Subcutaneous abdominal adipose tissue (tissue), 5 donors: ENCODE measurements at regions not wholly inside any gene's neighbourhood (a gene's known extent, or its start where the extent isn't known, plus 50 kb on each side); places are given as distances from the start of the nearest gene placed in this dataset.

ENCODE experiments used
- H3K27ac ChIP-seq: one replicate; pipeline ENCODE4 v1.7.0; 2013; ENCODE audit warnings: low read depth, mild to moderate bottlenecking, inconsistent platforms, low read length, moderate library complexity
- H3K27me3 ChIP-seq, 5 donors: one replicate each; pipeline ENCODE4 v1.7.0; 2013; ENCODE audit warnings: low read length in 5 of 5, inconsistent platforms in 1 of 5; ENCODE audit not compliant: control insufficient read depth in 5 of 5, insufficient read depth in 4 of 5
- H3K36me3 ChIP-seq, 5 donors: one replicate each; pipeline ENCODE4 v1.7.0; 2013; ENCODE audit warnings: low read length in 5 of 5; ENCODE audit not compliant: control insufficient read depth in 5 of 5, insufficient read depth in 5 of 5
- H3K4me1 ChIP-seq, 5 donors: one replicate each; pipeline ENCODE4 v1.7.0; 2013; ENCODE audit warnings: low read length in 5 of 5, mild to moderate bottlenecking in 3 of 5, moderate library complexity in 1 of 5; ENCODE audit not compliant: control insufficient read depth in 5 of 5, insufficient read depth in 5 of 5
- H3K4me3 ChIP-seq, 5 donors: one replicate each; pipeline ENCODE4 v1.7.0; 2013; ENCODE audit warnings: low read length in 5 of 5, low read depth in 1 of 5
- H3K9ac ChIP-seq, 5 donors: one replicate each; pipeline ENCODE4 v1.7.0; 2013; ENCODE audit warnings: low read length in 5 of 5, mild to moderate bottlenecking in 4 of 5, moderate library complexity in 3 of 5
- H3K9me3 ChIP-seq, 5 donors: one replicate each; pipeline ENCODE4 v1.7.0; 2013; ENCODE audit warnings: low read length in 5 of 5; ENCODE audit not compliant: control insufficient read depth in 5 of 5
- donor health status: healthy.
- donor health status: healthy.
- donor health status: healthy.
- donor health status: healthy.
- donor health status: healthy.

DNA sequence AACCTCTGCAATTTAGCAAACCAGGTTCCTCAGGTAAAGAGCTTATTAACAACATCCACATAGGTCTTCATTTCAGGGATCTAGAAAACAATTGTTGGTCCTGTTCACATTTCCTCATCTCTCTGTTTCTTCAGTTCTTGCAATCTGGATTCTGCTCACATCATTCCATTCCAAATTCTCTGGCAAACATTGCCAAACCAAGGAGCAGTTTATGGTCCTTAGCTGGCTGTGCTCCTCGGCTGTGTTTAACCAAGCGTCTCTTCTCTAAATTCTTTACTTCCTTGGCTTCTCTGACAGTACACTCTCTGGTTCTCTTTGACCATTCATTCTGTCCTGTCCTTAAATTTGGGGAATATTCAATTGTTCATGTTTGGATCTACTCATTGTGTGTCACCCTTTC is 65.8 kb upstream of the RANBP3L start:
- Histone ChIP-seq H3K27ac (no peak overlapping the region), H3K4me3 (no peak overlapping the region), H3K27me3 (no peaks in the 10 kb centered on the region), H3K36me3 (no peaks in the 10 kb centered on the region), H3K9ac (no peak overlapping the region), H3K9me3 (no peaks in the 10 kb centered on the region), H3K4me1 (peaks cover 0 to 4% (median 3%) of the 10 kb centered on the region in 5 donors)

- no peak overlapping the region for H3K9ac ChIP-seq
- H3K9me3 ChIP-seq, result no peaks in the 10 kb centered on the region
- H3K27me3 ChIP-seq, result no peaks in the 10 kb centered on the region
- H3K36me3 ChIP-seq, result no peaks in the 10 kb centered on the region
- no peak overlapping the region for H3K27ac ChIP-seq
- H3K4me1 ChIP-seq, result peaks cover 3 to 9% (median 8%) of the 10 kb centered on the region in 5 donors
- H3K4me3 ChIP-seq, result no peak overlapping the region
Measured at GRCh38 chr5:36369219-36369690, 67.6 kb upstream of the RANBP3L start.

- no peaks in the 10 kb centered on the region for H3K36me3 ChIP-seq
- H3K27ac ChIP-seq, result no peak overlapping the region
- H3K9ac ChIP-seq, result no peak overlapping the region
- no peak overlapping the region for H3K4me3 ChIP-seq
- H3K4me1 ChIP-seq, result peaks cover 3 to 13% (median 11%) of the 10 kb centered on the region in 5 donors
- H3K27me3 ChIP-seq, result no peaks in the 10 kb centered on the region
- H3K9me3 ChIP-seq, result no peaks in the 10 kb centered on the region
Measured at GRCh38 chr5:36370073-36370472, 68.4 kb upstream of the RANBP3L start.

GRCh38 chr5:36371366-36371765 is 69.7 kb upstream of the RANBP3L start:
- Histone ChIP-seq H3K27ac (no peak overlapping the region), H3K27me3 (no peaks in the 10 kb centered on the region), H3K4me3 (no peak overlapping the region), H3K9me3 (no peaks in the 10 kb centered on the region), H3K36me3 (no peaks in the 10 kb centered on the region), H3K9ac (no peak overlapping the region), H3K4me1 (peaks cover 3 to 13% (median 11%) of the 10 kb centered on the region in 5 donors)

GRCh38 chr5:36373527-36374086 is 71.9 kb upstream of the RANBP3L start:
- no peaks in the 10 kb centered on the region for H3K27me3 ChIP-seq
- H3K4me3 ChIP-seq, result no peak overlapping the region
- H3K36me3 ChIP-seq, result no peaks in the 10 kb centered on the region
- no peak overlapping the region for H3K9ac ChIP-seq
- H3K27ac ChIP-seq, result peak overlapping the region; percentile 33
- H3K4me1 ChIP-seq, result peaks cover 0 to 13% (median 11%) of the 10 kb centered on the region in 5 donors
- H3K9me3 ChIP-seq, result no peaks in the 10 kb centered on the region

DNA sequence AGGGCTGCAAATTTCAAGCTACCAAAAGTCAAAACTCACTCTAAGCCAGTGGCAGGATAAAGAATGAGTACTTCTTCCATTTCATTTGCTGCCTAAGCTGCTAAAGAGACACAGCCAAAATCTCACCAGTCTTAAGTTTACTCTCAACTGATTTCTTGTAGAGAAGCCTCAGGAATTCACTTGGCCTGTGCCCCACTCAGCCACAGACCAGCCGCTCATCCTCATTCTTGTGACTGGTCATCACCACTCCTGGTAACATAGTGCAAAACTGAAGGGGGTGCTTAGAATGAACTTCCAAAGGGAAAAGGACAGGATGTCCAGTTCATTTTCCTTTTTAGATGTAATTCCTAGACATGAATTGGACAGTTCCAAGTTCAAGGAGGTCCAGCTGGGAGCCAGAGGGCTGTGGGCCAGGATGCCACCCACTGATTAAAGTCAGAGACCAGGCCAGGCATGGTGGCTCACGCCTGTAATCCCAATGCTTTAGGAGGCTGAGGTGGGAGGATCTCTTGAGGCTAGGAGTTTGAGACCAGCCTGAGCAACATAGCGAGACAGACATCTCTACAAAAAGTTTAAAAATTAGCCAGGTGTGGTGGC is 72.7 kb upstream of the RANBP3L start:
- Histone ChIP-seq H3K27me3 (no peaks in the 10 kb centered on the region), H3K9ac (no peak overlapping the region), H3K4me1 (peaks cover 0 to 13% (median 11%) of the 10 kb centered on the region in 5 donors), H3K36me3 (no peaks in the 10 kb centered on the region), H3K27ac (peak overlapping the region; percentile 33), H3K4me3 (no peak overlapping the region), H3K9me3 (no peaks in the 10 kb centered on the region)

GRCh38 chr5:36377192-36377591 is 75.5 kb upstream of the RANBP3L start:
- no peaks in the 10 kb centered on the region for H3K27me3 ChIP-seq

GRCh38 chr5:36378551-36378950 is 76.8 kb upstream of the RANBP3L start:
- Histone ChIP-seq H3K9me3 (no peaks in the 10 kb centered on the region), H3K27me3 (no peaks in the 10 kb centered on the region), H3K9ac (no peak overlapping the region), H3K36me3 (no peaks in the 10 kb centered on the region), H3K27ac (no peak overlapping the region), H3K4me1 (peaks cover 0 to 12% (median 11%) of the 10 kb centered on the region in 5 donors), H3K4me3 (no peak overlapping the region)

More at GRCh38 chr5:36377192-36377591, 75.5 kb upstream of the RANBP3L start:
- Histone ChIP-seq H3K4me1 (peaks cover 0 to 13% (median 11%) of the 10 kb centered on the region in 5 donors), H3K9me3 (no peaks in the 10 kb centered on the region), H3K4me3 (no peak overlapping the region), H3K27ac (no peak overlapping the region), H3K9ac (no peak overlapping the region), H3K36me3 (no peaks in the 10 kb centered on the region)

DNA sequence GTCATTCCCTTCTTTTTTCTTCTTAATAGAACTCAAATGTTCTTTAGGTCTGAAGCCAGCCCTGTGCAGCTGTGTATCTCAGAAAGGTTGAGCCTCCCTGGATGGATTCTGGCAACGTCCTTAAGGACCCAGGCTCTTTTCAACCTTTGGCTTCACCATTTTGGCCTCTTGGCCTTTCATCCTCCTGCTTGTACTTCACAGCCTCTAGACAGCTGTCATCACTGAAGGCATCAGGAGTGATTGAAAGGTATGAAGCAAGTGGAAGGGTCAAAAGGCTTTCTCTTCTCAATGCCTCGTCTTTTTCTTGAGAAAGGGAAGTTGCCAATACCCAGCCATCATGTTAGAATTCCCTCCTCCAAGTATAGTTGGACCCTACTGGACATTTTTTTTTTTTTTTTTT is 81.2 kb upstream of the RANBP3L start:
- Histone ChIP-seq H3K4me3 (no peak overlapping the region), H3K4me1 (no peaks in the 10 kb centered on the region), H3K27ac (no peak overlapping the region), H3K27me3 (no peaks in the 10 kb centered on the region), H3K9ac (no peak overlapping the region), H3K9me3 (no peaks in the 10 kb centered on the region), H3K36me3 (no peaks in the 10 kb centered on the region)

DNA sequence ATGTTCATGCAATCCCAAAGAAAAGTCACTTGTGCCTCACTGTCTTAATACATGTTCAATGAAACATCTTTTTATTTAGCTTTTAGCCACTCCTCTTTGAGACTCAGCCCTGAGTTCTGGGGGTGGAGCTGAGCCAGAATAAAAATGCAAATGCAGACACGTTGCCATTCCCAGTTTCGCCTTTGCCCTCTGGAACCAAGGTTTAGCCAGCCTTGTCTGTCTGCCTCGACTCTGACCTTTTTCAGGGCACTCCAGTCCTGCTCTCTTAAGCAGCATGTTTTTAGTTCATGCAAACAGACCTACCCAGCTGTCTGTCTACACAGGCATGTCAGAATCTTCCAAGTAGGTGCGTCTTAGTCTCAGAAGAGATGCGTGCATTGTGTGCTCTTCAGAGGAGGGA is 82.2 kb upstream of the RANBP3L start:
- H3K9ac ChIP-seq, result no peak overlapping the region
- H3K9me3 ChIP-seq, result no peaks in the 10 kb centered on the region
- no peaks in the 10 kb centered on the region for H3K36me3 ChIP-seq
- no peak overlapping the region for H3K4me3 ChIP-seq
- peaks cover 0 to 4% (median under 1%) of the 10 kb centered on the region in 5 donors for H3K4me1 ChIP-seq
- H3K27me3 ChIP-seq, result no peaks in the 10 kb centered on the region
- no peak overlapping the region for H3K27ac ChIP-seq
